Activated CD8-positive, alpha-beta memory T cell treated with anti-CD3 and anti-CD28 coated beads, Interleukin-2, amount 10 ng/mL, durations not matched to agents 7 days and 5 days (primary cell): ENCODE measurements at regions not wholly inside any gene's neighbourhood (a gene's known extent, or its start where the extent isn't known, plus 50 kb on each side); places are given as distances from the start of the nearest gene placed in this dataset.
"Not testable (repeated sequence)": the region's sequence is repeated elsewhere in the genome, so short reads cannot be mapped to it uniquely, and the experiment has no call there.

Experiments
- ATAC-seq: fragments of 150-1000 bp; cut with Tn5 transposase; one replicate; pipeline ENCODE4 v1.10.0; 2021; ENCODE audit warnings: moderate library complexity
- CTCF ChIA-PET: fragments of 350-600 bp; sonication (Branson Sonifier 250); formaldehyde crosslinking; loops from one replicate; lab custom pipeline; 2021; ENCODE audit warnings: antibody characterized with exemption; lab: Charles Lee
- DNase-seq: peaks from one replicate; pipeline ENCODE4 v3.0.0-alpha.2; 2020
- H3K27ac Mint-ChIP-seq: one replicate; pipeline ENCODE4 v1.8.0; 2021; ENCODE audit warnings: mild to moderate bottlenecking, mixed read lengths
- H3K27me3 Mint-ChIP-seq: one replicate; pipeline ENCODE4 v1.8.0; 2021; ENCODE audit warnings: mixed read lengths
- H3K36me3 Mint-ChIP-seq: one replicate; pipeline ENCODE4 v1.8.0; 2021; ENCODE audit warnings: mild to moderate bottlenecking, mixed read lengths
- H3K4me1 Mint-ChIP-seq: one replicate; pipeline ENCODE4 v1.8.0; 2021; ENCODE audit warnings: mixed read lengths
- H3K4me3 Mint-ChIP-seq: one replicate; pipeline ENCODE4 v1.8.0; 2021; ENCODE audit warnings: mild to moderate bottlenecking, moderate library complexity, mixed read lengths
- H3K9me3 Mint-ChIP-seq: one replicate; pipeline ENCODE4 v1.8.0; 2022; ENCODE audit warnings: low read depth, mixed read lengths

- CTCF ChIA-PET, result no interaction called here
Observed at GRCh38 chr5:136750224-136750862, 385.0 kb upstream of the TRPC7 start.

GRCh38 chr5:136749016-136749415, 383.7 kb upstream of the TRPC7 start:
- ATAC-seq (no peak), DNase-seq (no peak)
- H3K27me3 Mint-ChIP-seq, result no peaks in the 10 kb centered on the region
- H3K9me3 Mint-ChIP-seq, result peaks cover 3% of the 10 kb centered on the region
- no peaks in the 10 kb centered on the region for H3K4me1 Mint-ChIP-seq
- no peak overlapping the region for H3K4me3 Mint-ChIP-seq
- H3K27ac Mint-ChIP-seq, result no peak overlapping the region
- no peaks in the 10 kb centered on the region for H3K36me3 Mint-ChIP-seq
- CTCF ChIA-PET, result no interaction called here

More at GRCh38 chr5:136750224-136750862, 385.0 kb upstream of the TRPC7 start:
- DNase-seq, result no peak
- no peaks in the 10 kb centered on the region for H3K27me3 Mint-ChIP-seq
- no peaks in the 10 kb centered on the region for H3K4me1 Mint-ChIP-seq
- no peak overlapping the region for H3K27ac Mint-ChIP-seq
- H3K36me3 Mint-ChIP-seq, result no peaks in the 10 kb centered on the region
- no peaks in the 10 kb centered on the region for H3K9me3 Mint-ChIP-seq
- H3K4me3 Mint-ChIP-seq, result no peak overlapping the region
- ATAC-seq, result no peak

DNA sequence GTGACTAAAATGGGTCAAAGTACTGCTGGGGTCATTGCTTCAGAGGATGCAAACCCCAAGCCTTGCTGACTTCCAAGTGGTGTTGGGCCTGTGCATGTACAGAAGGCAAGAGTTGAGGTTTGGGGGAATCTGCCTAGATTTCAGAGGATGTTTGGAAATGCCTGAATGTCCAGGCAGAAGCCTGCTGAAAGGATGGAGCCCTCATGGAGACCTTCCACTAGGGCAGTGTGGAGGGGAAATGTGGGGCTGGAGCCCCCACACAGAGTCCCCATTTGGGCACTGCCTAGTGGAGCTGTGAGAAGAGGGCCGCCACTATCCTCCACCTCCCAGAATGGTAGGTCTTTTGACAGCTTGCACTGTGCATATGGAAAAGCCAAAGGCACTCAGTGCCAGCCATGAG, 377.7 kb upstream of the TRPC7 start:
- Mint-ChIP-seq H3K27me3 (no peaks in the 10 kb centered on the region), H3K4me1 (no peaks in the 10 kb centered on the region), H3K9me3 (peaks cover 14% of the 10 kb centered on the region), H3K36me3 (no peaks in the 10 kb centered on the region), H3K27ac (no peak overlapping the region), H3K4me3 (no peak overlapping the region)
- DNase-seq (no peak), ATAC-seq (no peak)
- CTCF ChIA-PET, result no interaction called here

GRCh38 chr5:136740228-136740627, 374.9 kb upstream of the TRPC7 start:
- no peaks in the 10 kb centered on the region for H3K27me3 Mint-ChIP-seq
- ATAC-seq, result no peak
- H3K36me3 Mint-ChIP-seq, result no peaks in the 10 kb centered on the region
- H3K4me3 Mint-ChIP-seq, result no peak overlapping the region
- CTCF ChIA-PET, result no interaction called here
- no peak overlapping the region for H3K27ac Mint-ChIP-seq
- H3K4me1 Mint-ChIP-seq, result no peaks in the 10 kb centered on the region
- H3K9me3 Mint-ChIP-seq, result peaks cover 16% of the 10 kb centered on the region
- no peak for DNase-seq

DNA sequence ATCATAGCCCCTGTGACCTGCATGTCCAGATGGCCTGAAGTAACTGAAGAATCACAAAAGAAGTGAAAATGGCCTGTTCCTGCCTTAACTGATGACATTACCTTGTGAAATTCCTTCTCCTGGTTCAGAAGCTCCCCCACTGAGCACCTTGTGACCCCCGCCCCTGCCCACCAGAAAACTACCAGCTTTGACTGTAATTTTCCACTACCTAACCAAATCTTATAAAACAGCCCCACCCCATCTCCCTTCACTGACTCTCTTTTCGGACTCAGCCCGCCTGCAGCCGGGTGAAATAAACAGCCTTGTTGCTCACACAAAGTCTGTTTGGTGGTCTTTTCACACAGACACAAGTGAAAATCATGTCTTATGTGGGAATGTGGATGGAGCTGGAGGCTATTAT, 373.9 kb upstream of the TRPC7 start:
- ATAC-seq, H3K27ac Mint-ChIP-seq, CTCF ChIA-PET, H3K4me3 Mint-ChIP-seq, H3K36me3 Mint-ChIP-seq, H3K27me3 Mint-ChIP-seq, H3K4me1 Mint-ChIP-seq, DNase-seq: not testable (repeated sequence)
- H3K9me3 Mint-ChIP-seq, result peaks cover 14% of the 10 kb centered on the region

- no peak for ATAC-seq
- Mint-ChIP-seq H3K36me3 (no peaks in the 10 kb centered on the region), H3K27ac (no peak overlapping the region), H3K9me3 (peaks cover 14% of the 10 kb centered on the region), H3K4me3 (no peak overlapping the region), H3K4me1 (no peaks in the 10 kb centered on the region), H3K27me3 (no peaks in the 10 kb centered on the region)
- CTCF ChIA-PET, result no interaction called here
- no peak for DNase-seq
Observed at GRCh38 chr5:136738829-136739228, 373.5 kb upstream of the TRPC7 start.

DNA sequence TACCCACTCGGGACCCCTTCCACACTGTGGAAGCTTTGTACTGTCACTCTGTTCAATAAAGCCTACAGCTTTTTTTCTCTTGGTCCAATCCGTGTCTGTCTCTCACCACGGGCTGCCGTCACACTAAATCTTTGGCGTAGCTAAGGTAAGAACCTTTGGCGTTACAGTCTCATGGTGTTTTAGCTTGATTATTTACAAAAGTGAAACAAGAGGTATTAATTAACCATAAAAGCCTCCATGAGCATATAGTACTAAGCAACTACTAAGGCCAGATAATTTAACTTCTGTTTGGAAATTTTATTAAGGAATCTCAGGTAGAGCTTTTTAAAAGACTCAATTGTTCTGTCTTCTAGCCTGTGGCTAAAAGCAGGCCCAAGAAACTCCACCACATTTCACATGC, 370.7 kb upstream of the TRPC7 start:
- Mint-ChIP-seq H3K27me3 (no peaks in the 10 kb centered on the region), H3K36me3 (no peaks in the 10 kb centered on the region), H3K4me1 (no peaks in the 10 kb centered on the region), H3K27ac (no peak overlapping the region), H3K9me3 (peaks cover 7% of the 10 kb centered on the region), H3K4me3 (no peak overlapping the region)
- CTCF ChIA-PET, result no interaction called here
- ATAC-seq (no peak), DNase-seq (no peak)

DNA sequence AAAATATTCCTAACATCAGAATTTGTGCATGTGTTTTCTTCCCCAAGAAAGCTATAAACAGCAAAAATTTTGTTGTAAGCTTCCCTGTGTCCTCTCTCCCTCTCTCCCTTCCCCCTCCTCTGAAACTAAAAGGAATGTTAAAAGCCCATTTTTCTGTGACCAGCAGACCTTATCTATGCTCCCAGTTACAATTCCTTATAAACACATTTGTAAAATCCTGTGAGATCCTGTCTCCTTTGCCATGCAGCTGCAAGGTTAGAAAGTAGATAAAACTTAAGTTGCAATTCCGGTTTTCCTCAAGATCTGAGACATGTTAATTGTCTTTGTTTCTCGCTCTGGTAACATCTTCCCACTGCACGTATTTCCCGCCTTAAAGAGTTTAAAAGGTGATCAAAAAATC, 370.3 kb upstream of the TRPC7 start:
- H3K4me3 Mint-ChIP-seq, ATAC-seq, H3K27me3 Mint-ChIP-seq, DNase-seq, H3K27ac Mint-ChIP-seq, H3K36me3 Mint-ChIP-seq, CTCF ChIA-PET, H3K9me3 Mint-ChIP-seq, H3K4me1 Mint-ChIP-seq: not testable (repeated sequence)

DNA sequence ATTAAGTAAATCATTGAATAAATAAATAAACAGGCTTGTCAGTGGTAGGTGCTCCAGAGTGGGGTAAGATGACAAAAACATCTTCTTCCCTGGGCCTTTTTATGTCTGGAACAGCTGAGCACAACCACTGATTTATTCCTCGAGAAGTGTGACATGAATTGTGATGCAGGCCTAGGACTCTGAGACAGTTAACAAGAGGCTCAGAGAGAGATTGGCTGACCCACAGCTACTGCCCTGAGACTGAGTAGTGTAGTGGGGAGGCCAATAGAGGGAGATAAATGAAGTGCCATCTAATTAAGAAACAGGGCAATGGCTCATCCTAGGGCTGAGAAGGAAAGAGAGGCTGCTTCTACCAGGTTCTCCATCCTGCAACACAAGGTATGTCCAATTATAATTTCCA, 369.3 kb upstream of the TRPC7 start:
- Mint-ChIP-seq H3K4me1 (no peaks in the 10 kb centered on the region), H3K27ac (no peak overlapping the region), H3K9me3 (peaks cover 7% of the 10 kb centered on the region), H3K27me3 (no peaks in the 10 kb centered on the region), H3K36me3 (no peaks in the 10 kb centered on the region), H3K4me3 (no peak overlapping the region)
- ATAC-seq (no peak), DNase-seq (no peak)
- CTCF ChIA-PET, result no interaction called here

DNA sequence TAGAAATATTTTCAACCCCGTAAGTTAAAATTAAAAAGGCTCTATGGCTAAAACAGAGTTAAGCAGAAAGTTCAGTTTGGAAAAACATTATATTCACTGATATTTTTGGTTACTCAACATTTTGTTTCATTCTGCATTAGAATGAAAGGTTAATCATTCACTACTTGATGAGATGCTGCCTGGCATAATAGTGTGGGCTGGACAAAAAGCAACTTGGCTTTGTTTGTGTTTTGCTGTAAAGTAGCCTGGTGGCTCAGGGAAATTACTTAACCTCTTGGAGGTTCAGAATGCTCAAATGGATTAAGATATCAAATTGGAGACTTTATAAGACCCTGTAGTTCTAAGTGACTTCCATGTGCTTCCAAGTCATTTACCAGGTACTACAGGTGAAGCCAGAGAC, 367.4 kb upstream of the TRPC7 start:
- DNase-seq (no peak), ATAC-seq (no peak)
- no peaks in the 10 kb centered on the region for H3K27me3 Mint-ChIP-seq
- CTCF ChIA-PET, result no interaction called here
- H3K27ac Mint-ChIP-seq, result no peak overlapping the region
- H3K9me3 Mint-ChIP-seq, result no peaks in the 10 kb centered on the region
- H3K4me1 Mint-ChIP-seq, result no peaks in the 10 kb centered on the region
- no peaks in the 10 kb centered on the region for H3K36me3 Mint-ChIP-seq
- H3K4me3 Mint-ChIP-seq, result no peak overlapping the region

GRCh38 chr5:136731241-136731900, 366.0 kb upstream of the TRPC7 start:
- ATAC-seq, result no peak
- Mint-ChIP-seq H3K9me3 (no peaks in the 10 kb centered on the region), H3K36me3 (no peaks in the 10 kb centered on the region), H3K27me3 (no peaks in the 10 kb centered on the region), H3K27ac (no peak overlapping the region), H3K4me3 (no peak overlapping the region), H3K4me1 (no peaks in the 10 kb centered on the region)
- no peak for DNase-seq
- CTCF ChIA-PET, result interaction anchor here (0.7 kb wide), 1 partner anchor 39 kb away, joined by 3 read pairs; no protein-coding TSS in a partner anchor

DNA sequence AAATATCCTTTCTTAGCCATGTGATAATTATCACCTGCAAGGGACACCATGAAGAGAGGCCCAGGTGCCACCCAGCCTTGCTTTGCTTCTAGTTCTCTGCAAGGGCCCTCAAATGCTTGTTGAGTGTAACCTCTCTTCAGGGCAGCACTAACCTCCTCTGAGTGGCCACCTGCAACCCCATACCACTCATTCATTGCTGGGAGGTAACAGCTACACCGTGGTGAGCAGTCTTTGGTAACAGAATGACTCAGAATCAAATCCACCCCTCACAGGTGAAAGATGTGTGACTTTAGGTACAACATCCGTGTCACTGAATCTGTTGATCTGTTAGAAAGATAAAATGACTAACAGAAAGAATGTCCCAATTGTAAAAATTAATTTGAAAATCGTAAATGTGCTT, 365.1 kb upstream of the TRPC7 start:
- H3K4me3 Mint-ChIP-seq, result no peak overlapping the region
- no peak overlapping the region for H3K27ac Mint-ChIP-seq
- no peaks in the 10 kb centered on the region for H3K36me3 Mint-ChIP-seq
- no peaks in the 10 kb centered on the region for H3K9me3 Mint-ChIP-seq
- no peaks in the 10 kb centered on the region for H3K4me1 Mint-ChIP-seq
- CTCF ChIA-PET, result no interaction called here
- no peaks in the 10 kb centered on the region for H3K27me3 Mint-ChIP-seq
- no peak for ATAC-seq
- no peak for DNase-seq

DNA sequence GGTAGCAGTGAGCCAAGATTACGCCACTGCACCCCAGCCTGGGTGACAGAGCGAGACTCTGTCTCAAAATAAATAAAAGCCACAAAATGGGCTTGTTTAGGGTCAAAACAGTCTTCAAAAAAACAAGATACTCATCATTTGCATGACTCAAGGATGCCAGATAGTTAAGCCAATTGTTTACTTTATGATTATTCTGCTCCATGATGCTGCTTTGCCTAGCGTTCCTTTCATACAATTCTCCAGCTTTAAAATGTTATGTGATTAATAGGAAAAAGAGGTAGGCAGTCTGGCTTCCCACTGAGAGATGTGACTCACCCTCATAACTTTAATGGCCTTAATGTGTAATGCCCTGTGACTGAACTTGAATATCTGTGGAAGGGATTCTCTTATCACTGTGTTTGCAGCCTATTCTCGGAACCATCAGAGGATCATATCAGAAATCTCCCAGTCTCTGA, 364.6 kb upstream of the TRPC7 start:
- no peak for ATAC-seq

DNA sequence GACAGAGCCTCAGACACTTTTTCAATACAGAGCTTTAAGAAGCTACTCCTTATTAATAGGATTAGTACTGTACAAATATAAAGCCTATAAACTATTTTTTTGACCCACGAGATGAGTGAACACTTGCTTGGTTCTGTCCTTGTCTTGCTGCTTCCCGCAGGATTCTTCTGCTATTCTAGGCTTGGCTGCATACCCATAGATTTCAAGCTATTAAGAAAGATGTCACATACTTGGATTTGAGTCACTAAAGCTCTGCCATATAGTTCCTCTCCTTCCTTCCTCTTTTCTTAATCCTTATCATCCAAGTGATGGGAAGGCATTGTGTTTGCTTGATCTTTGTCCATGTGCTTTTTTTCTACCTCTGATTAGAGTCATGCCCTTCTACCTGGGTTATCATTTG, 361.2 kb upstream of the TRPC7 start:
- no peaks in the 10 kb centered on the region for H3K36me3 Mint-ChIP-seq
- H3K27me3 Mint-ChIP-seq, result no peaks in the 10 kb centered on the region
- no peaks in the 10 kb centered on the region for H3K4me1 Mint-ChIP-seq
- CTCF ChIA-PET, result no interaction called here
- H3K4me3 Mint-ChIP-seq, result no peak overlapping the region
- DNase-seq (no peak), ATAC-seq (no peak)
- H3K27ac Mint-ChIP-seq, result no peak overlapping the region
- H3K9me3 Mint-ChIP-seq, result no peaks in the 10 kb centered on the region

More for the DNA sequence above, 364.6 kb upstream of the TRPC7 start:
- no peak for DNase-seq
- Mint-ChIP-seq H3K4me1 (no peaks in the 10 kb centered on the region), H3K9me3 (no peaks in the 10 kb centered on the region), H3K27me3 (no peaks in the 10 kb centered on the region), H3K4me3 (no peak overlapping the region), H3K36me3 (no peaks in the 10 kb centered on the region), H3K27ac (no peak overlapping the region)
- CTCF ChIA-PET, result no interaction called here
